ENCODE measurements at regions not wholly inside any gene's neighbourhood (a gene's known extent, or its start where the extent isn't known, plus 50 kb on each side); places are given as distances from the start of the nearest gene placed in this dataset.

- TF ChIP-seq, protein P1, sequence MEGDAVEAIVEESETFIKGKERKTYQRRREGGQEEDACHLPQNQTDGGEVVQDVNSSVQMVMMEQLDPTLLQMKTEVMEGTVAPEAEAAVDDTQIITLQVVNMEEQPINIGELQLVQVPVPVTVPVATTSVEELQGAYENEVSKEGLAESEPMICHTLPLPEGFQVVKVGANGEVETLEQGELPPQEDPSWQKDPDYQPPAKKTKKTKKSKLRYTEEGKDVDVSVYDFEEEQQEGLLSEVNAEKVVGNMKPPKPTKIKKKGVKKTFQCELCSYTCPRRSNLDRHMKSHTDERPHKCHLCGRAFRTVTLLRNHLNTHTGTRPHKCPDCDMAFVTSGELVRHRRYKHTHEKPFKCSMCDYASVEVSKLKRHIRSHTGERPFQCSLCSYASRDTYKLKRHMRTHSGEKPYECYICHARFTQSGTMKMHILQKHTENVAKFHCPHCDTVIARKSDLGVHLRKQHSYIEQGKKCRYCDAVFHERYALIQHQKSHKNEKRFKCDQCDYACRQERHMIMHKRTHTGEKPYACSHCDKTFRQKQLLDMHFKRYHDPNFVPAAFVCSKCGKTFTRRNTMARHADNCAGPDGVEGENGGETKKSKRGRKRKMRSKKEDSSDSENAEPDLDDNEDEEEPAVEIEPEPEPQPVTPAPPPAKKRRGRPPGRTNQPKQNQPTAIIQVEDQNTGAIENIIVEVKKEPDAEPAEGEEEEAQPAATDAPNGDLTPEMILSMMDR (optimal IDR thresholded peaks at IDR 0.05 in 1 of 3, IDR thresholded peaks at IDR 0.05 in 1 of 3, conservative IDR thresholded peaks at IDR 0.05 in 1 of 3; ENCODE audit: extremely low read depth in 1 of 3, insufficient read depth in 2 of 3, low read length in 3 of 3) = no peak
- no peak for TF ChIP-seq EZH2 (IDR thresholded peaks at IDR 0.05; ENCODE audit: low read length)
Observed at GRCh38 chr3:159487304-159487703, 501.3 kb upstream of the IL12A start.
